NB4 (cell line): ENCODE measurements at regions not wholly inside any gene's neighbourhood (a gene's known extent, or its start where the extent isn't known, plus 50 kb on each side); places are given as distances from the start of the nearest gene placed in this dataset.

Source experiments
- POLR2A ChIP-seq: IDR thresholded peaks from 2 replicates; pipeline ENCODE4 v1.6.1; 2011; ENCODE audit warnings: mild to moderate bottlenecking; ENCODE audit not compliant: insufficient read length; ENCODE audit errors: extremely low read depth
- TF ChIP-seq, protein P1 (sequence below): IDR thresholded peaks from one replicate; pipeline ENCODE4 v1.5.1; 2012; ENCODE audit warnings: low read depth, low read length
- TF ChIP-seq, protein P2 (sequence below): IDR thresholded peaks from 2 replicates; pipeline ENCODE4 v1.6.1; 2011; ENCODE audit warnings: low read depth, low read length

DNA sequence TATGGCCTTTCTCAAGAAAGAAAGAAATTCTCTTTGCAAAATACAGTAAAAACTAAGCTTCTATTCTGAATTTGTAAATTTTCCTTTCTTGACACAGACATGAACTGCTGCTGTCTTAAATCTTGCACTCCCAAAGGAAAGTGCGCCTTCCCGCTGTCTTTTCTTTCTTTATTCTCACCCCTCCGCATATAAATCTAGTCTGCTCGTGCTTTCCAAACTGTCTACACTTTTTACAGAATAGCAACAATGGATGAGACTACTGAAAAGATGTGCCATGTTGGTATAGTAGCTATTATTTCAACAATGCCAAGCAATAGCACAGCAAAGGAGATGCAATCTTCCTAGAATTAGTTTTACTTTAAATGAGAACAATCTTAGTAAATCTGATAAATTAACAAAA lies 328.8 kb upstream of the PDE3A start:
- TF ChIP-seq, protein P1, sequence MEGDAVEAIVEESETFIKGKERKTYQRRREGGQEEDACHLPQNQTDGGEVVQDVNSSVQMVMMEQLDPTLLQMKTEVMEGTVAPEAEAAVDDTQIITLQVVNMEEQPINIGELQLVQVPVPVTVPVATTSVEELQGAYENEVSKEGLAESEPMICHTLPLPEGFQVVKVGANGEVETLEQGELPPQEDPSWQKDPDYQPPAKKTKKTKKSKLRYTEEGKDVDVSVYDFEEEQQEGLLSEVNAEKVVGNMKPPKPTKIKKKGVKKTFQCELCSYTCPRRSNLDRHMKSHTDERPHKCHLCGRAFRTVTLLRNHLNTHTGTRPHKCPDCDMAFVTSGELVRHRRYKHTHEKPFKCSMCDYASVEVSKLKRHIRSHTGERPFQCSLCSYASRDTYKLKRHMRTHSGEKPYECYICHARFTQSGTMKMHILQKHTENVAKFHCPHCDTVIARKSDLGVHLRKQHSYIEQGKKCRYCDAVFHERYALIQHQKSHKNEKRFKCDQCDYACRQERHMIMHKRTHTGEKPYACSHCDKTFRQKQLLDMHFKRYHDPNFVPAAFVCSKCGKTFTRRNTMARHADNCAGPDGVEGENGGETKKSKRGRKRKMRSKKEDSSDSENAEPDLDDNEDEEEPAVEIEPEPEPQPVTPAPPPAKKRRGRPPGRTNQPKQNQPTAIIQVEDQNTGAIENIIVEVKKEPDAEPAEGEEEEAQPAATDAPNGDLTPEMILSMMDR = no peak
- TF ChIP-seq POLR2A = no peak
- TF ChIP-seq, protein P2, sequence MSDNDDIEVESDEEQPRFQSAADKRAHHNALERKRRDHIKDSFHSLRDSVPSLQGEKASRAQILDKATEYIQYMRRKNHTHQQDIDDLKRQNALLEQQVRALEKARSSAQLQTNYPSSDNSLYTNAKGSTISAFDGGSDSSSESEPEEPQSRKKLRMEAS = no peak
